COLO668 (cell line): ENCODE measurements at regions not wholly inside any gene's neighbourhood (a gene's known extent, or its start where the extent isn't known, plus 50 kb on each side); places are given as distances from the start of the nearest gene placed in this dataset.

ENCODE experiments used
- DNase-seq: peaks from one replicate; lab custom pipeline; 2025; ENCODE audit not compliant: unreplicated experiment; lab: John Stamatoyannopoulos, UW

GRCh38 chr3:152190636-152191183 is 78.0 kb upstream of the MBNL1 start:
- no peak for DNase-seq

- DNase-seq: no peak
These were observed 76.7 kb upstream of the MBNL1 start for GRCh38 chr3:152192050-152192449.

- DNase-seq: no peak
These were observed 75.6 kb upstream of the MBNL1 start for GRCh38 chr3:152192936-152193672.

GRCh38 chr3:152193673-152194267 is 75.0 kb upstream of the MBNL1 start:
- no peak for DNase-seq

GRCh38 chr3:152195206-152195605 is 73.5 kb upstream of the MBNL1 start:
- no peak for DNase-seq

- no peak for DNase-seq
These were observed 71.9 kb upstream of the MBNL1 start for GRCh38 chr3:152196782-152197181.

- no peak for DNase-seq
These were observed 71.3 kb upstream of the MBNL1 start for GRCh38 chr3:152197451-152197850.

- DNase-seq: no peak
These were observed 70.8 kb upstream of the MBNL1 start for GRCh38 chr3:152197937-152198336.

GRCh38 chr3:152198665-152199064 is 70.1 kb upstream of the MBNL1 start:
- no peak for DNase-seq

GRCh38 chr3:152199102-152199840 is 69.5 kb upstream of the MBNL1 start:
- DNase-seq: no peak

- DNase-seq: no peak
These were observed 68.0 kb upstream of the MBNL1 start for GRCh38 chr3:152200476-152201420.

- DNase-seq: peak; percentile 18
These were observed 65.6 kb upstream of the MBNL1 start for GRCh38 chr3:152202976-152203626.

- no peak for DNase-seq
These were observed 65.1 kb upstream of the MBNL1 start for GRCh38 chr3:152203652-152204051.

GRCh38 chr3:152204218-152204617 is 64.5 kb upstream of the MBNL1 start:
- DNase-seq: no peak

- DNase-seq: no peak
These were observed 63.6 kb upstream of the MBNL1 start for GRCh38 chr3:152205097-152205593.

GRCh38 chr3:152206243-152206760 is 62.4 kb upstream of the MBNL1 start:
- no peak for DNase-seq

GRCh38 chr3:152208439-152208838 is 60.3 kb upstream of the MBNL1 start:
- no peak for DNase-seq

GRCh38 chr3:152209060-152209459 is 59.7 kb upstream of the MBNL1 start:
- no peak for DNase-seq

GRCh38 chr3:152209776-152210175 is 59.0 kb upstream of the MBNL1 start:
- DNase-seq: no peak

- DNase-seq: no peak
These were observed 58.0 kb upstream of the MBNL1 start for GRCh38 chr3:152210697-152211096.
